Midbrain (tissue), 1 donor: ENCODE measurements at regions not wholly inside any gene's neighbourhood (a gene's known extent, or its start where the extent isn't known, plus 50 kb on each side); places are given as distances from the start of the nearest gene placed in this dataset.

Source experiments
- DNase-seq: peaks from one replicate; lab custom pipeline; 2025; lab: John Stamatoyannopoulos, UW

- DNase-seq = no peak
Measured at GRCh38 chr2:64854773-64855237, 134.4 kb upstream of the SLC1A4 start.

GRCh38 chr2:64857581-64858471, 131.4 kb upstream of the SLC1A4 start:
- DNase-seq = peak; percentile 78

- no peak for DNase-seq
Measured at GRCh38 chr2:64858541-64859311, 130.5 kb upstream of the SLC1A4 start.

- DNase-seq = peak; percentile 47
Measured at GRCh38 chr2:64859312-64860212, 129.6 kb upstream of the SLC1A4 start.

- DNase-seq = no peak
Measured at GRCh38 chr2:64860276-64860885, 128.8 kb upstream of the SLC1A4 start.

GRCh38 chr2:64860936-64861335, 128.3 kb upstream of the SLC1A4 start:
- no peak for DNase-seq

GRCh38 chr2:64861452-64862397, 127.5 kb upstream of the SLC1A4 start:
- DNase-seq = no peak

GRCh38 chr2:64862623-64863022, 126.6 kb upstream of the SLC1A4 start:
- no peak for DNase-seq

GRCh38 chr2:64863097-64863820, 125.9 kb upstream of the SLC1A4 start:
- DNase-seq = no peak

- DNase-seq = peak; percentile 55
Measured at GRCh38 chr2:64865073-64865830, 123.9 kb upstream of the SLC1A4 start.

GRCh38 chr2:64865831-64866345, 123.3 kb upstream of the SLC1A4 start:
- no peak for DNase-seq

- DNase-seq = no peak
Measured at GRCh38 chr2:64866797-64867196, 122.4 kb upstream of the SLC1A4 start.

GRCh38 chr2:64867253-64867996, 121.8 kb upstream of the SLC1A4 start:
- no peak for DNase-seq

- no peak for DNase-seq
Measured at GRCh38 chr2:64869126-64869525, 120.1 kb upstream of the SLC1A4 start.

- peak; percentile 62 for DNase-seq
Measured at GRCh38 chr2:64873472-64873924, 115.7 kb upstream of the SLC1A4 start.

GRCh38 chr2:64874593-64874992, 114.6 kb upstream of the SLC1A4 start:
- no peak for DNase-seq

- DNase-seq = no peak
Measured at GRCh38 chr2:64875368-64875767, 113.8 kb upstream of the SLC1A4 start.

- DNase-seq = no peak
Measured at GRCh38 chr2:64876137-64876647, 113.0 kb upstream of the SLC1A4 start.
